ENCODE measurements at regions not wholly inside any gene's neighbourhood (a gene's known extent, or its start where the extent isn't known, plus 50 kb on each side); places are given as distances from the start of the nearest gene placed in this dataset.

DNA sequence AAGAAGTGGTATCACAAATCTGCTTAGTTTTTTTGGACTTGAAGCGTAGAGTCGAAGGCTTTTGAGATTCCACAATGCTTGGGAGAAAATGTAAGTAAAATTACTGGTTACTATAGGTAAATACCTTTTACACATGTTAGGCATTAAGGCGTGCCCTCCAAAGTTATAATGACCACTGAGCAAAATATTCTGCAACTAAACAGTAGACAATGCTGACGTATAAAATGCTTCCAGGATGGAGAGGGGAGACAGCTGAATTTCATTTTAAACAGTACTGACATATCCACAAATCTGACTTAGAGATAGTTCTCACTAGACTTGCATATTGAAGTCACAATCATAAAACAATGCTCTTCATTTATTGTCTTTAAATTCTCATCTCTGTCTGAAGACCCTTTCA is 144.5 kb upstream of the DCN start:
- no peak for DNase-seq

- DNase-seq = no peak
Measured at GRCh38 chr12:91326058-91327027, 143.7 kb upstream of the DCN start.

DNA sequence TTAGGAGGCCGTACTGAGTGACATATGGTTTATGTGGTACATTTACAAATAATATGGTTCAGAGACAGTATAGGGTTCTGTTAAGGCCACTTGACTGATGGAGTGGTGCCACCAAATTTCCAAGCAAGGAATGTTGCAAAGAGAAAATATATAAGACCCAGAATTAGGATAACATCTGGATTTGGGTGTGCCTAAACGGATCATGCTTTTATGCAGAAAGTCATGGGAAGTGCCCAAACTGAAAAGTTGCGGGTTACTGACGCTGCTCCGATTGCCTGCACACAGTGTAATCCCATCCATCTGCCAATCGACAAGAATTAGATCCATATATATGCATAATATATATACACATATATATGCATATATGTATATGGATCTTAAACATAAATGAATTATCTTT is 138.4 kb upstream of the DCN start:
- DNase-seq = no peak

- no peak for DNase-seq
Measured at GRCh38 chr12:91319071-91319760, 136.6 kb upstream of the DCN start.

GRCh38 chr12:91317306-91317705 is 134.7 kb upstream of the DCN start:
- DNase-seq = no peak

GRCh38 chr12:91316907-91317269 is 134.3 kb upstream of the DCN start:
- no peak for DNase-seq

DNA sequence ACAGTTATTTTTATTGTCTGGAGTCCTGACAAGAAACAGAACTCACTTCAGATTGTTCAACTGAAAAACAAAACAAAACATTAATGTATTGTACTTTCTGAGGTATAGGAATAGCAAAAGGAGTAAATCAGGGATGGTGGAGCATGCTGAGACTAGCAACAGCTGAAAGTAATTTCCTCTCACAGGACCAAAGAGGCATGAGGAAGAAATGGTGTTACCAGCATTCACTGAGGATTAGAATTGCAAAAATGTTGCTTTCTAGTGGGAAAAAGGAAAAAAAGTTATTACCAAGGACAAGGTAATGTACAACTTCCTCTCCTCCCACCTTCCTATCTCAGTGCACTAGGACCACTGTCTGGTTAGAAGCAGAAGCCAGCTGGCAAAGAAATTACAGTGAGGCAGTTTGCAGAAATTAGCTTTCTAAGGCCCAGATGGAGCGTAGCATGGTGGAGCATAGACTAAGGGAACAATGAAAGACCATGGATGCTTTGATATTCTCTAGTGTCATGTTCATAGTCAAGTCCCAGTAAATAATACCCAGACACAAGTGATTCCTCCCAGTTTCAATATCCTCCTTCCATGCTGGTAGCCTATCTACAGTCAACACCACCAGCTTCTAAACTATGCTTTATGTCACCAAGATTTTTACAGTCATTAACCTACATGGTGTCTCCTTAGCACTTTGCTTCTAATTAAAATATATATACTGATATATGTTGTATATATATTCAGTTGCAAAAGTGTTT is 133.7 kb upstream of the DCN start:
- no peak for DNase-seq

- no peak for DNase-seq
Measured at GRCh38 chr12:91311081-91311480, 128.5 kb upstream of the DCN start.

DNA sequence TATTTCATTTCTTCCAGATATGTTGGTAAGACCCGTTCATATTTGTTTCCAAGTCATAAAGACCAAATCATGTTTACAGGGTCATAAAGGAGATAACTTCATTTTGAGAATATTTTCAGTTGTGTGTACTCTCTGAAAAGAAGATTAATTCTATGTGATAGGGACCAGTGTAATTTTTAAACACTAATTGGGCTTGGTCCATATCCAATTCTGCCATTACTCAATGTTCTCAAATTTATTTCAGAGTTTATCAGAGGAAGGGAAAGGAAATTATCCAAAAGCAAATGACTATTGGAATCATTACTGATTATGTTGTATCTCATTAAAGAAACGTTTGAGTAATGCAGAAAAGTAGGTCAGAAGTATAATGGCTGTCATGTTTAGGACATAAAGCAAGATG is 126.8 kb upstream of the DCN start:
- DNase-seq = no peak

GRCh38 chr12:91307957-91308670 is 125.5 kb upstream of the DCN start:
- no peak for DNase-seq

GRCh38 chr12:91290354-91290753 is 107.7 kb upstream of the DCN start:
- DNase-seq = no peak

DNA sequence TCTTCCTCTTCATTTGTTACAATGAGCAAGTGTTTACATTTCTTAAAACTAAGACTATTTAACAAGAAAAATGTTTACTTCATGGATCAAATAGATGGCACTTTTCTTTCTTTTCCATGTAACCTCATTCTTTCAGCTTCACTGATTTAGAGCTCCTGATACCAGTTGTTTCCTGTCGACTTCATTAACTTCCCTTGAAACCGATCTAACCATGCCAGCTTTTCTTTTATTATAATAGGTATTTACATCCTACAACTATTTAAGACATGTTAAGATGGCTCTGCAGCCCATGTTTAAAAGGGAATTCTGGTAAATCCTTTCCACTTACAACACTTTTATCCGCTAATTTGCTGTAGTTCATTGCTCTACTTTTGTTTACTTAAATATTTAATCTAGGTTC is 107.3 kb upstream of the DCN start:
- DNase-seq = no peak

DNA sequence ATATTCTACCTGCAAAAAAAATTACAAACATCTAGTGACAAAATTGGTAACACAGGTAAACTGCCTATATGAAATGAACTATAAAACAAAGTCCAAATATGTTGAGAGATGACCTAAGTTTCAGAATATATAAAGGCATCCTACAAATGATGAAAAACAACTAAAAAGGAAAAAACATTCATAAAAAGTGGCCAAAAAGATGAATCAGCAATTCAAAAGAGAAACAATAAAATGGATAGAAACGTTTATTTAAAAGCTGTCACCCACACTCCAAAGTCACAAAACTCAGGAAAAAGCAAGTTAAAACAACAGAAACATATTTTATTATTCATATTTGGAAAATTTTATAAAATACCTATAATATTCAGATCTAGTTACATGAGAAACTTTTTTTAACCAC is 106.5 kb upstream of the DCN start:
- DNase-seq = no peak

- DNase-seq = no peak
Measured at GRCh38 chr12:91287753-91288152, 105.1 kb upstream of the DCN start.

DNA sequence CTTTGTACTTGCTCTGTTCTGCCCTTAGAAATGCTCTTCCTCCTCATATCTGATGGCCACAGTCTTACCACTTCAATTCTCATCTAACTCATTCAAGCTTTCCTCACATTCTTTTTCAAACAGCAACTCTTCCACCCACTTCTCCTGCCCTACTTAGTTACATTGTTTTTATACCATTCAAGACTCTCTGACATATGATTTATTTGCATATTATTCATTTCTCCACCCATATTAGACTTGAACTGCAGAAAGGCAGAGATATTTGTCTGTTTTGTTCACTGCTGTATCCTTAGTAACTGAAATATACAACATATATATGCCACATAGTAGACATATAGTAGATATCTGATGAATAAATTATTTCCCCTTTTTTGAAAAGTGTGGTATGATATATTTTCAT is 95.5 kb upstream of the DCN start:
- DNase-seq = no peak

DNA sequence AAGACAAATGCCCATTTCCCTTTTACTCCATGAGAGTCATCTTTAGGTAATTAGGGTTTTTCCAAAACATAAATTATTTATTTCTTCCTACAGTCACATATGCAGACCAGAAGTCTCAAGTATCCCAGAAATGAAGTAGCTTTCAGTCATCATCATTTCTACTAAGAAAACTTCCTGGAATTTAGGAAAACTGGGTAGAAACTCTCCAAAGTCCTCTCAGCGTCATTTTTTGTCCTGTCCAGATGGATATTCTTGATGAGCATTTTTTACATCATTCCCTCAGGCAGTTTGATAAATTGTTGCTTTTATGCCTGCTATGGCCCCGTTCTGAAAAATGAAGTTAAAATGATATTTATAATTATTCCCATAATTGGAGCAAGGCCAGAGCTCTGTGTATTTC is 93.9 kb upstream of the DCN start:
- DNase-seq = no peak

GRCh38 chr12:91275321-91275720 is 92.7 kb upstream of the DCN start:
- DNase-seq = no peak

GRCh38 chr12:91274916-91275315 is 92.3 kb upstream of the DCN start:
- DNase-seq = no peak

DNA sequence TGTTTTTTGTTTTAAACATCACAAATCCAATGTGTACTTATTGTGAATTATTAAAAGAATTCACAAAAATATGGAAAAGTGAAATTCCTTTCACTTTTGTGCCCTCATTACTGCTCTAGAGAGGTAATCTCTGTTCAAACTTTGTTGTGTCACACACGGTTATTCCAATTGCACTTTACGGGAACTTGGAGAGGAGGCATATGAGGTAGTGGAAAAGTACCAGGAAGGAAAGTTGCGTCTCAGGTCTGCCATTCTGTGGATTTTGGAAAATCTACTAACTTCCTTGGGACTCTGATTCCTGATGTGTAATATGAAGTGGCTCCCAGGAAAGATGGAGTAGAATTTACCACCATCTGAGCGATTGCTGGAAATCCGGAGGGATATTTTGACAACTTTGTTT is 90.9 kb upstream of the DCN start:
- no peak for DNase-seq

DNA sequence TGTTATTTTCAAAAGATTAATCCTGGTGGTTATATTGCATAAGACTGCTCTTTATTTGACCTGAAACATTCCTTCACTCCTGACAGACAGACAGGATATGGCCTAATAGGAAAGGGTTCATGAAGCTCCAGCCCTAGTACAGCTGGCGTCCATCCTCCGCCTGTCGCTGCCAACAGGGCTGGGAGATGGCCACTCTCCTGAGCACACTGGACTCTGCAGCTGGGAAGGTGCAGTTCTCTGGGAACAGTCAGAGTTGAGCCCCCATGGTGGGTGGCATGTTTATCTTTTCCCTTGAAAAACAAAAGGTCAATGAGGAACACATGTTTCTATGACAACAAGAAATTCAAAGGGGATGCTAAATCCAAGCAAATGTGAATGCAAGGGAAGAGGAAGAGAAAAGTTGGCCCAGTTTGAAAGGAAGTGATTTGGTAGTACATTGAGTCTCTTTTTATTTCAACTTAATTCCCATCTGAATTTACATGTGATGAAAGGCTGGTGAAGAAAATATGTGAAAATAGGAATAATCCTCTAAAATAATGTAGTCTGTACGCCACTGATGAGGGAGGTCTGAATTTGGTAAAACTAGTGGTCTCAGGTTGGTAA is 89.9 kb upstream of the DCN start:
- DNase-seq = no peak

- DNase-seq = no peak
Measured at GRCh38 chr12:91271185-91271584, 88.6 kb upstream of the DCN start.

GRCh38 chr12:91267039-91267438 is 84.4 kb upstream of the DCN start:
- DNase-seq = no peak

DNA sequence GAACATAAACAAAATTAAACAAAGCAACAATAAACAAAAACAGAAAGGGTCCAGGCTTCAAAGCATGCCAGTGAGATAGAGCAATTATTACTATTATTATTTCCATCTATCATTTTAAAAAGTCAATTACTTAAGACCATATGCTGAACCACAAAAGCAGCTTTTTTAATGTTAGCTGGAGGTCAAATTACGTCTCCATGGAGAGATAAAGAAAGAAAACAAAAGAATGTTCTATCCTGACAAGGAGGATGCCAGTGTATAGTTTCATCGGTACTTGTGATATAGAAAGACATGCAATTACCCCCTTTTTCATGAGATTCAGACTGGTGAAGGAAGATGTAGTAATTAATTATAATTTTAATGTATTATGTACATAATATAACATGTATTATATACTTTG is 81.6 kb upstream of the DCN start:
- DNase-seq = no peak

Measured in activated T-cell treated with anti-CD3 and anti-CD28 coated beads, Interleukin-2, amount 50 U/mL, for 1 hour (primary cell).